ENCODE measurements at regions not wholly inside any gene's neighbourhood (a gene's known extent, or its start where the extent isn't known, plus 50 kb on each side); places are given as distances from the start of the nearest gene placed in this dataset.

- no peaks in the 10 kb centered on the region for H3K79me2 ChIP-seq (replicated peaks; ENCODE audit: insufficient read depth)
- H3K4me3 ChIP-seq: no peak overlapping the region
- no peak overlapping the region for H3K4me3 Mint-ChIP-seq
- no peaks in the 10 kb centered on the region for H3K9me2 ChIP-seq (ENCODE audit: insufficient read depth)
- H2AFZ ChIP-seq: no peak overlapping the region
- H3K4me1 ChIP-seq (ENCODE audit: insufficient read depth): no peaks in the 10 kb centered on the region
- no peaks in the 10 kb centered on the region for H3K4me1 Mint-ChIP-seq
- H3K27me3 Mint-ChIP-seq (ENCODE audit: insufficient read depth, low read depth, poor library complexity): peaks cover 3% of the 10 kb centered on the region
- no peaks in the 10 kb centered on the region for H3K36me3 ChIP-seq (ENCODE audit: insufficient read depth)
- H3K27me3 ChIP-seq (ENCODE audit: insufficient read depth): no peaks in the 10 kb centered on the region
- TF ChIP-seq POLR2AphosphoS5 (IDR thresholded peaks at IDR 0.05; ENCODE audit: low read depth): no peak
- no peak for TF ChIP-seq STAT1 (IDR thresholded peaks at IDR 0.05; ENCODE audit: unreplicated experiment)
- TF ChIP-seq ZNF114 (CRISPR knock-in tag; IDR thresholded peaks at IDR 0.05): no peak
- TF ChIP-seq, protein P1, sequence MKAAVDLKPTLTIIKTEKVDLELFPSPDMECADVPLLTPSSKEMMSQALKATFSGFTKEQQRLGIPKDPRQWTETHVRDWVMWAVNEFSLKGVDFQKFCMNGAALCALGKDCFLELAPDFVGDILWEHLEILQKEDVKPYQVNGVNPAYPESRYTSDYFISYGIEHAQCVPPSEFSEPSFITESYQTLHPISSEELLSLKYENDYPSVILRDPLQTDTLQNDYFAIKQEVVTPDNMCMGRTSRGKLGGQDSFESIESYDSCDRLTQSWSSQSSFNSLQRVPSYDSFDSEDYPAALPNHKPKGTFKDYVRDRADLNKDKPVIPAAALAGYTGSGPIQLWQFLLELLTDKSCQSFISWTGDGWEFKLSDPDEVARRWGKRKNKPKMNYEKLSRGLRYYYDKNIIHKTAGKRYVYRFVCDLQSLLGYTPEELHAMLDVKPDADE (IDR thresholded peaks at IDR 0.05): no peak
- TF ChIP-seq EZH2phosphoT487 (IDR thresholded peaks at IDR 0.05; ENCODE audit: unreplicated experiment): no peak
- no peak for TF ChIP-seq JUNB (IDR thresholded peaks at IDR 0.05; ENCODE audit: unreplicated experiment)
- TF ChIP-seq NANOG (IDR thresholded peaks at IDR 0.05; ENCODE audit: borderline replicate concordance): no peak
- TF ChIP-seq, protein P2, sequence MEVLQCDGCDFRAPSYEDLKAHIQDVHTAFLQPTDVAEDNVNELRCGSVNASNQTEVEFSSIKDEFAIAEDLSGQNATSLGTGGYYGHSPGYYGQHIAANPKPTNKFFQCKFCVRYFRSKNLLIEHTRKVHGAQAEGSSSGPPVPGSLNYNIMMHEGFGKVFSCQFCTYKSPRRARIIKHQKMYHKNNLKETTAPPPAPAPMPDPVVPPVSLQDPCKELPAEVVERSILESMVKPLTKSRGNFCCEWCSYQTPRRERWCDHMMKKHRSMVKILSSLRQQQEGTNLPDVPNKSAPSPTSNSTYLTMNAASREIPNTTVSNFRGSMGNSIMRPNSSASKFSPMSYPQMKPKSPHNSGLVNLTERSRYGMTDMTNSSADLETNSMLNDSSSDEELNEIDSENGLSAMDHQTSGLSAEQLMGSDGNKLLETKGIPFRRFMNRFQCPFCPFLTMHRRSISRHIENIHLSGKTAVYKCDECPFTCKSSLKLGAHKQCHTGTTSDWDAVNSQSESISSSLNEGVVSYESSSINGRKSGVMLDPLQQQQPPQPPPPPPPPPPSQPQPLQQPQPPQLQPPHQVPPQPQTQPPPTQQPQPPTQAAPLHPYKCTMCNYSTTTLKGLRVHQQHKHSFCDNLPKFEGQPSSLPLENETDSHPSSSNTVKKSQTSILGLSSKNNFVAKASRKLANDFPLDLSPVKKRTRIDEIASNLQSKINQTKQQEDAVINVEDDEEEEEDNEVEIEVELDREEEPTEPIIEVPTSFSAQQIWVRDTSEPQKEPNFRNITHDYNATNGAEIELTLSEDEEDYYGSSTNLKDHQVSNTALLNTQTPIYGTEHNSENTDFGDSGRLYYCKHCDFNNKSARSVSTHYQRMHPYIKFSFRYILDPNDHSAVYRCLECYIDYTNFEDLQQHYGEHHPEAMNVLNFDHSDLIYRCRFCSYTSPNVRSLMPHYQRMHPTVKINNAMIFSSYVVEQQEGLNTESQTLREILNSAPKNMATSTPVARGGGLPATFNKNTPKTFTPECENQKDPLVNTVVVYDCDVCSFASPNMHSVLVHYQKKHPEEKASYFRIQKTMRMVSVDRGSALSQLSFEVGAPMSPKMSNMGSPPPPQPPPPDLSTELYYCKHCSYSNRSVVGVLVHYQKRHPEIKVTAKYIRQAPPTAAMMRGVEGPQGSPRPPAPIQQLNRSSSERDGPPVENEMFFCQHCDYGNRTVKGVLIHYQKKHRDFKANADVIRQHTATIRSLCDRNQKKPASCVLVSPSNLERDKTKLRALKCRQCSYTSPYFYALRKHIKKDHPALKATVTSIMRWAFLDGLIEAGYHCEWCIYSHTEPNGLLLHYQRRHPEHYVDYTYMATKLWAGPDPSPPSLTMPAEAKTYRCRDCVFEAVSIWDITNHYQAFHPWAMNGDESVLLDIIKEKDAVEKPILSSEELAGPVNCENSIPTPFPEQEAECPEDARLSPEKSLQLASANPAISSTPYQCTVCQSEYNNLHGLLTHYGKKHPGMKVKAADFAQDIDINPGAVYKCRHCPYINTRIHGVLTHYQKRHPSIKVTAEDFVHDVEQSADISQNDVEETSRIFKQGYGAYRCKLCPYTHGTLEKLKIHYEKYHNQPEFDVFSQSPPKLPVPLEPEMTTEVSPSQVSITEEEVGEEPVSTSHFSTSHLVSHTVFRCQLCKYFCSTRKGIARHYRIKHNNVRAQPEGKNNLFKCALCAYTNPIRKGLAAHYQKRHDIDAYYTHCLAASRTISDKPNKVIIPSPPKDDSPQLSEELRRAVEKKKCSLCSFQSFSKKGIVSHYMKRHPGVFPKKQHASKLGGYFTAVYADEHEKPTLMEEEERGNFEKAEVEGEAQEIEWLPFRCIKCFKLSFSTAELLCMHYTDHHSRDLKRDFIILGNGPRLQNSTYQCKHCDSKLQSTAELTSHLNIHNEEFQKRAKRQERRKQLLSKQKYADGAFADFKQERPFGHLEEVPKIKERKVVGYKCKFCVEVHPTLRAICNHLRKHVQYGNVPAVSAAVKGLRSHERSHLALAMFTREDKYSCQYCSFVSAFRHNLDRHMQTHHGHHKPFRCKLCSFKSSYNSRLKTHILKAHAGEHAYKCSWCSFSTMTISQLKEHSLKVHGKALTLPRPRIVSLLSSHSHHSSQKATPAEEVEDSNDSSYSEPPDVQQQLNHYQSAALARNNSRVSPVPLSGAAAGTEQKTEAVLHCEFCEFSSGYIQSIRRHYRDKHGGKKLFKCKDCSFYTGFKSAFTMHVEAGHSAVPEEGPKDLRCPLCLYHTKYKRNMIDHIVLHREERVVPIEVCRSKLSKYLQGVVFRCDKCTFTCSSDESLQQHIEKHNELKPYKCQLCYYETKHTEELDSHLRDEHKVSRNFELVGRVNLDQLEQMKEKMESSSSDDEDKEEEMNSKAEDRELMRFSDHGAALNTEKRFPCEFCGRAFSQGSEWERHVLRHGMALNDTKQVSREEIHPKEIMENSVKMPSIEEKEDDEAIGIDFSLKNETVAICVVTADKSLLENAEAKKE (CRISPR knock-in tag; IDR thresholded peaks at IDR 0.05): no peak
- no peak for TF ChIP-seq REST (IDR thresholded peaks at IDR 0.05; ENCODE audit: unreplicated experiment)
- TF ChIP-seq ZNF331 (CRISPR knock-in tag; IDR thresholded peaks at IDR 0.05; ENCODE audit: low read depth): no peak
- TF ChIP-seq, protein P3, sequence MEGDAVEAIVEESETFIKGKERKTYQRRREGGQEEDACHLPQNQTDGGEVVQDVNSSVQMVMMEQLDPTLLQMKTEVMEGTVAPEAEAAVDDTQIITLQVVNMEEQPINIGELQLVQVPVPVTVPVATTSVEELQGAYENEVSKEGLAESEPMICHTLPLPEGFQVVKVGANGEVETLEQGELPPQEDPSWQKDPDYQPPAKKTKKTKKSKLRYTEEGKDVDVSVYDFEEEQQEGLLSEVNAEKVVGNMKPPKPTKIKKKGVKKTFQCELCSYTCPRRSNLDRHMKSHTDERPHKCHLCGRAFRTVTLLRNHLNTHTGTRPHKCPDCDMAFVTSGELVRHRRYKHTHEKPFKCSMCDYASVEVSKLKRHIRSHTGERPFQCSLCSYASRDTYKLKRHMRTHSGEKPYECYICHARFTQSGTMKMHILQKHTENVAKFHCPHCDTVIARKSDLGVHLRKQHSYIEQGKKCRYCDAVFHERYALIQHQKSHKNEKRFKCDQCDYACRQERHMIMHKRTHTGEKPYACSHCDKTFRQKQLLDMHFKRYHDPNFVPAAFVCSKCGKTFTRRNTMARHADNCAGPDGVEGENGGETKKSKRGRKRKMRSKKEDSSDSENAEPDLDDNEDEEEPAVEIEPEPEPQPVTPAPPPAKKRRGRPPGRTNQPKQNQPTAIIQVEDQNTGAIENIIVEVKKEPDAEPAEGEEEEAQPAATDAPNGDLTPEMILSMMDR (conservative IDR thresholded peaks at IDR 0.05; ENCODE audit: low read depth in 2 of 2): no peak
- no peak for TF ChIP-seq CREB1 (CRISPR knock-in tag; IDR thresholded peaks at IDR 0.05; ENCODE audit: low read depth)
- TF ChIP-seq EZH2 (IDR thresholded peaks at IDR 0.05; ENCODE audit: low read depth, unreplicated experiment): no peak
- H3K9me3 Mint-ChIP-seq: no peaks in the 10 kb centered on the region
- H3F3A ChIP-seq (replicated peaks; ENCODE audit: low read depth): no peaks in the 10 kb centered on the region
- H3K27ac Mint-ChIP-seq: no peak overlapping the region
- no peaks in the 10 kb centered on the region for H4K20me1 ChIP-seq (replicated peaks; ENCODE audit: insufficient read depth)
- ATAC-seq (no peak), DNase-seq (ENCODE audit: low spot score) (no peak)
- no peaks in the 10 kb centered on the region for H3K36me3 Mint-ChIP-seq (ENCODE audit: low read depth)
- no peak overlapping the region for H3K27ac ChIP-seq (ENCODE audit: low read depth)
- no peak overlapping the region for H3K4me2 ChIP-seq
Observed at GRCh38 chr17:70390049-70390448, 220.7 kb downstream of the KCNJ2 start.

All from GM23338 (cell line).